ENCODE measurements at regions not wholly inside any gene's neighbourhood (a gene's known extent, or its start where the extent isn't known, plus 50 kb on each side); places are given as distances from the start of the nearest gene placed in this dataset.

DNA sequence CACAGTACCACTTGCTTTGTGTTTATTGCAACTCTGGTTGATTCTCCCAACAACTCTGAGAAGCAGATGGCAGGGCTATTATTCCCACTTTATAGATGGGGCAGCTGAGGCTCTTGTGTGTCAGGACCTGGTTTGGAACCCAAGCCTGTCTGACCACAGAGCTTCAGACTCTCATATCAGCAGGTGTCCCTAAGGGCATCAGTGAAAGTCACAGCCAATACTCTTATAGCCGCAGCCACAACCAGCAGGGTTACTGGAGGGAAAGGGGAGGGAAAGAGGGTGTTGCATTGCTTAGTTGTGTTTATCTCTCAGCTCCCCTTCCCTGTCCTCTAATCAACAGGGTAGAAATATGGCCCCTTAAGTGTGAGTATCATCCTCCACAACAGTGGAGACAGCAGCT, 304.0 kb downstream of the RRAGC start:
- TF ChIP-seq, protein P1, sequence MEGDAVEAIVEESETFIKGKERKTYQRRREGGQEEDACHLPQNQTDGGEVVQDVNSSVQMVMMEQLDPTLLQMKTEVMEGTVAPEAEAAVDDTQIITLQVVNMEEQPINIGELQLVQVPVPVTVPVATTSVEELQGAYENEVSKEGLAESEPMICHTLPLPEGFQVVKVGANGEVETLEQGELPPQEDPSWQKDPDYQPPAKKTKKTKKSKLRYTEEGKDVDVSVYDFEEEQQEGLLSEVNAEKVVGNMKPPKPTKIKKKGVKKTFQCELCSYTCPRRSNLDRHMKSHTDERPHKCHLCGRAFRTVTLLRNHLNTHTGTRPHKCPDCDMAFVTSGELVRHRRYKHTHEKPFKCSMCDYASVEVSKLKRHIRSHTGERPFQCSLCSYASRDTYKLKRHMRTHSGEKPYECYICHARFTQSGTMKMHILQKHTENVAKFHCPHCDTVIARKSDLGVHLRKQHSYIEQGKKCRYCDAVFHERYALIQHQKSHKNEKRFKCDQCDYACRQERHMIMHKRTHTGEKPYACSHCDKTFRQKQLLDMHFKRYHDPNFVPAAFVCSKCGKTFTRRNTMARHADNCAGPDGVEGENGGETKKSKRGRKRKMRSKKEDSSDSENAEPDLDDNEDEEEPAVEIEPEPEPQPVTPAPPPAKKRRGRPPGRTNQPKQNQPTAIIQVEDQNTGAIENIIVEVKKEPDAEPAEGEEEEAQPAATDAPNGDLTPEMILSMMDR (conservative IDR thresholded peaks at IDR 0.05; ENCODE audit: low read length), result no peak
- no peak for TF ChIP-seq EZH2phosphoT487 (IDR thresholded peaks at IDR 0.05; ENCODE audit: borderline replicate concordance, low read depth, low read length)
